NCI-H524 (cell line): ENCODE measurements at regions not wholly inside any gene's neighbourhood (a gene's known extent, or its start where the extent isn't known, plus 50 kb on each side); places are given as distances from the start of the nearest gene placed in this dataset.

Experiments
- DNase-seq, 2 experiments: peaks; one replicate each; lab custom pipeline; 2025; lab: John Stamatoyannopoulos, UW

- DNase-seq, result peak; percentile 36 to 77
Measured at GRCh38 chr22:46066691-46067090, 83.6 kb upstream of the PPARA start.

GRCh38 chr22:46067159-46068111, 82.9 kb upstream of the PPARA start:
- peak; percentile 49 to 67 for DNase-seq

- no peak for DNase-seq
Measured at GRCh38 chr22:46068181-46068592, 82.1 kb upstream of the PPARA start.

GRCh38 chr22:46068593-46069491, 81.5 kb upstream of the PPARA start:
- DNase-seq, result peak in 1 of 2 experiments; percentile 64

GRCh38 chr22:46069521-46070214, 80.7 kb upstream of the PPARA start:
- peak; percentile 90 to 95 for DNase-seq

- no peak for DNase-seq
Measured at GRCh38 chr22:46070215-46070802, 80.0 kb upstream of the PPARA start.

GRCh38 chr22:46070803-46071450, 79.4 kb upstream of the PPARA start:
- peak; percentile 71 to 83 for DNase-seq

GRCh38 chr22:46071451-46072109, 78.7 kb upstream of the PPARA start:
- peak; percentile 71 to 83 for DNase-seq

- DNase-seq, result peak in 1 of 2 experiments; percentile 48
Measured at GRCh38 chr22:46072110-46072881, 78.0 kb upstream of the PPARA start.

- no peak for DNase-seq
Measured at GRCh38 chr22:46072981-46073682, 77.2 kb upstream of the PPARA start.

GRCh38 chr22:46073683-46074504, 76.4 kb upstream of the PPARA start:
- DNase-seq, result peak in 1 of 2 experiments; percentile 38

GRCh38 chr22:46074771-46075551, 75.4 kb upstream of the PPARA start:
- peak in 1 of 2 experiments; percentile 61 for DNase-seq

GRCh38 chr22:46075764-46076531, 74.4 kb upstream of the PPARA start:
- DNase-seq, result no peak

- no peak for DNase-seq
Measured at GRCh38 chr22:46076651-46077339, 73.5 kb upstream of the PPARA start.

GRCh38 chr22:46077669-46078099, 72.6 kb upstream of the PPARA start:
- no peak for DNase-seq
